C4-2B (cell line): ENCODE measurements at regions not wholly inside any gene's neighbourhood (a gene's known extent, or its start where the extent isn't known, plus 50 kb on each side); places are given as distances from the start of the nearest gene placed in this dataset.

ENCODE experiments used
- CTCF ChIP-seq: fragments of 450-650 bp; conservative IDR thresholded peaks from 2 replicates; pipeline ENCODE4 v1.5.1; 2017; ENCODE audit warnings: mild to moderate bottlenecking
- ZFX ChIP-seq: fragments of 450-650 bp; IDR thresholded peaks from 2 replicates; pipeline ENCODE4 v1.6.1; 2017

GRCh38 chr2:37526323-37526722 is 145.1 kb downstream of the CDC42EP3 start:
- TF ChIP-seq CTCF (no peak), ZFX (no peak)
